Fibroblast of skin of abdomen (primary cell): ENCODE measurements at regions not wholly inside any gene's neighbourhood (a gene's known extent, or its start where the extent isn't known, plus 50 kb on each side); places are given as distances from the start of the nearest gene placed in this dataset.
A peak's percentile ranks its signal among the peaks of the same experiment; 100 is the strongest.
"Not testable (repeated sequence)": the region's sequence is repeated elsewhere in the genome, so short reads cannot be mapped to it uniquely, and the experiment has no call there.

Experiments
- DNase-seq: peaks from one replicate; pipeline ENCODE4 v3.0.0-alpha.2; 2013

GRCh38 chr6:28585335-28585734 is 59.7 kb downstream of the GPX5 start:
- peak; percentile 70 for DNase-seq

DNA sequence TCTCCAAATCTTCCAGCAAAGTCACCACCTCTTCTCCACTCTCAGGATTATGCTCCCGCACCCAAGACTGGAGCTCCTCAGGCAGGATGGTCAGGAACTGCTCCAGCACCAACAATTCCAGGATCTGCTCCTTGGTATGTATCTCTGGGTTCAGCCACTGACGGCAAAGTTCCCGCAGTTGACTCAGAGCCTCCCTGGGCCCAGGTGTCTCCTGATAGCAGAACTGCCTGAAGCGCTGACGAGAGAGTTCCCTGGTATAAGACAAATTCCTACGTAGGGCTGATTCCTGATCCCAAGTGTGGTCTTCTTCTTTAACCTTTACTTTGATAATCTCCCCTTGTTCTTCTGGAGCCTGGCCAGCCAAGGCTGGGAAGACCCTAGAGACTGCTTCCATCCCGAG is 60.6 kb downstream of the GPX5 start:
- no peak for DNase-seq

GRCh38 chr6:28586962-28587745 is 61.5 kb downstream of the GPX5 start:
- DNase-seq = peak; percentile 47

DNA sequence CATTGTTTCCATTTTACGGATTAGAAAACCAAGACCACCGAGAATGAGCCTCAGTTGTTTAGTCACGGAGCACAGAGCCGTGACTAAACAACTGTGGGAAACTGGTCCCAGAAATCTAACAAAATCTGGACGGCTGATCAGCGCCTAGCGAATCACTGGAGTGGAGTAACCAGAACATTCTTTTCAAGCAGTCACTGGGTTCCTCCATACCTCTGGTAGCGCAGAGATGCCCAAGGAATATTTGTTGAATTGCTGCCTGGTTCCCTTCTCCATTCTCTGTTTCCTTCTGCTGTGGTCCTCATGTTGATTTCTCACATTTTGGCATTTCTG is 62.0 kb downstream of the GPX5 start:
- DNase-seq = peak; percentile 19

GRCh38 chr6:28588666-28589065 is 63.0 kb downstream of the GPX5 start:
- no peak for DNase-seq

DNA sequence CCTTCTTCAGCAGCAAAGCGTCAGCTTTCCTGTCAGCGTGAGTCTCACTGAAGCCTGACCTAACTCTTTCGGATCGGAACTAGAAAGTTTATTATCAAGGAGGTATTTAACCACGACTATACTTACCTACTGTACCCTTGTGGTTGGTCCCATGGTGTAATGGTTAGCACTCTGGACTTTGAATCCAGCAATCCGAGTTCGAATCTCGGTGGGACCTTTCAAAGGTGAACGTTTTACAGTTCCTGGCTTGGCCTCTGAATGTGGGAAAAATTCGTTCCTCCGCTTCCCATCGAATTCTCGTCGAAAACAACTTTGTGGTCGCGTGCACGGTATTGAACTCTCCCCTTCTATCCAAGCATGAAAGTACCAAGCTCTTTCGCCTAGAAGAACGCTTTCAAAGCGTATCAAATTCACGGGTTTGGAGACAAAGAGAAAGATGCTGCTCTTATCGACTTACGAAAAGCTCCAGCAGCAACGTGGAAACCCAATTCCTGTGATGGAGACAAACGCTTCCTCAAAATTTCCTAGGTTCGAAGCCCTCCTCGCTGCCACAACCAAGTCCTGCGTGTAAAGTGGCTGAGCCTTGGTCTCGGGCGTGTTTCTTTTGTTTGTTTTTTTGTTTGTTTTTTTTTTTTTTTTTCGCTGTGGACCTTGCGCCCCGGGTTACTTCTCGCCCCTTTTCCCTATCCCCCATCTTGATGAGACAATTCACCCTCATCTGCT is 63.7 kb downstream of the GPX5 start:
- peak; percentile 95 for DNase-seq

- no peak for DNase-seq
Observed at GRCh38 chr6:28589957-28590349, 64.3 kb downstream of the GPX5 start.

DNA sequence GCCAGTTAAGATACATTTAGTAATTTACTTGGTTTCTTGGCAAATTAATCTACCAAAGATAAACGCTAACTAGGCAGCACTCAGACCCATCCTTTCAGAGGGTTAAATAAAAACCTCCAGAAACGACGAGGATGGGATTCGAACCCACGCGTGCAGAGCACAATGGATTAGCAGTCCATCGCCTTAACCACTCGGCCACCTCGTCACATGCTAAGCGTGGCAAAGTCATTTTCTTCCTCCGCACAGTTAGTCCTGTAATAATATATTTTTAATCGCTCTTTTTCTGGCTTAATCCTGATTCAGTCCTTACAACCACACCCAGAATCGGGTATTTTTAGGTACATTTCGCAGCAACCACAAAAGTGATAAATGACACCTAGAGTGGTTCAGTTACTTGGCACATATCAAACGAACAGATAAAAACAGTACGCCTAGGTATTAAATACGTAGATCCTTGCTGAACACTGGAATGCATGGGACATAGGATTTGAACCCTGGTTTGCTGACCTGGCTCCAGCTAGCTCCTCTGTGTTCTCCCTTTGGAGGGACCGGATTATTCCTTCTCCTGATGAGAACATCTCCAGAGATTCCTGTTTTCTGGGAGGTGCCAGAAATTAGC is 71.6 kb downstream of the GPX5 start:
- peak; percentile 36 for DNase-seq

DNA sequence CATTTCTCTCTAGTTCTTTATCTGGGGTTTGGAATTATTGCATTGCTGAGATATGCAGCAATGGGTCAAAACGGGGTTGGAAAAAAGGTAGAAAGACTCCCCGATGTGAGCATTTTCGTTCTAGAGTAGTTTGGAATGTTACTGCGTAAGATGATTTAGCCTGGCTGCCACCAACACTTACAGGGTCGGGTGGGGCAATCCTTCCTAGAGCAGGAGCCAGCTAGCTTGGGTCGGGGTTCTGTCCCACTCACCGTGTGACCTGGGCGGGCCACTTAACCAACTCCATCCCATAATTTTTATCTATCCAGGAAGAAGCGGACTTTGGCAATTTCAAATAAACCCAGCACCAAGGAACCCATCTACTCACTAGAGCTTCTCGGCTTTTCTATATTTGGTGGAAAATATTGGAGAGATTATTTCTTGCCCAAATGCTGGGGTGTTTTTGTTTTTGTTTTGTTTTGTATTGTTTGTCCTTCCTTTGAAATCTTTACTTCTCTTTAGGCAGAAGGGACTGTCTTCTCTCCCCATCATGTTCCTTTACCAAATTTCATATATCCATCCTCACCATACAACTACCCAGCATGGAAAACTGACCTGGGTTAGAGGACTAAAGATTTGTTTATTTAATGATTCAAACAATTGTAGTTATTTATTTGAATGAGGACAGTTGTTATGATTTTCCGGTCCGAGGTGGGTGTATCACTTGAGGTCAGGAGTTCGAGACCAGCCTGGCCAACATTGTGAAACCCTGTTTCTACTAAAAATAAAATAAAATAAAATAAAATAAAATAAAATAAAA is 72.4 kb downstream of the GPX5 start:
- DNase-seq = no peak

DNA sequence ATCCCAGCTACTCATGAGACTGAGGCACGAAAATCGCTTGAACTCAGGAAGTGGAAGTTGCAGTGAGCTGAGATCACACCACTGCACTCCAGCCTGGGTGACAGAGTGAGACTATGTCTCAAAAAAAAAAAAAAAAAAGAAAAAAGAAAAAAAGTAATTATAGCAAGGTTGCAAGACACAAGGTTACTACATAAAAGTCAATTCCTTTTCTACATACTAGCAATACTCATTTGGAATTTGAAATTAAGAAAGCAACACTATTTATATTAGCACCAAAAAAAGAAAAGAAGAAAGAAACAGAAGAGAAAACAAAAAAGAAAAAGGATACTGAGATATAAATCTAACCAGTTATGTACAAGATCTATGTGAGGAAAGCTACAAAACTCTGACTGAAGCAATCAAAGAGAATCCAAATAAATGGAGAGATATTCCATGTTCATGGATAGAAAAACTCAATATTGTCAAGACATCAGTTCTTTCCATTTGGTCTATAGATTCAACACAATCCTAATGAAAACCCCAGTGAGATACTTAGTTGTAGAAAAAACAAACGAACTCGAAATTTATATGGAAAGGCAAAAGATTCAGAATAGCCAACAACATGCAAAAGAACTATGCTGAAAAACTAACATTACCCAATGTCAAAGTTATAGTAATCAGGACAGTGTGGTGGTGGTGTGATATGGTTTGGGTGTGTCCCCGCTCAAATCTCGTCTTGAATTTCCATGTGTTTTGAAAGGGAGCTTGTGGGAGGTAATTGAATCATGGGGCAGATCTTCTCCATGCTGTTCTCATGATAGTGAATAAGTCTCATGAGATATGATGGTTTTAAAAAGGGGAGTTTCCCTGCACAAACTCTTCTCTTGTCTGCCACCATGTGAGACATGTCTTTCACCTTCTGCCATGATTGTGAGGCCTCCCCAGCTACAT is 73.3 kb downstream of the GPX5 start:
- DNase-seq = no peak

GRCh38 chr6:28600245-28600644 is 74.6 kb downstream of the GPX5 start:
- DNase-seq = no peak

- DNase-seq = no peak
Observed at GRCh38 chr6:28603891-28604290, 78.2 kb downstream of the GPX5 start.

- peak; percentile 81 for DNase-seq
Observed at GRCh38 chr6:28606424-28607391, 81.0 kb downstream of the GPX5 start.

DNA sequence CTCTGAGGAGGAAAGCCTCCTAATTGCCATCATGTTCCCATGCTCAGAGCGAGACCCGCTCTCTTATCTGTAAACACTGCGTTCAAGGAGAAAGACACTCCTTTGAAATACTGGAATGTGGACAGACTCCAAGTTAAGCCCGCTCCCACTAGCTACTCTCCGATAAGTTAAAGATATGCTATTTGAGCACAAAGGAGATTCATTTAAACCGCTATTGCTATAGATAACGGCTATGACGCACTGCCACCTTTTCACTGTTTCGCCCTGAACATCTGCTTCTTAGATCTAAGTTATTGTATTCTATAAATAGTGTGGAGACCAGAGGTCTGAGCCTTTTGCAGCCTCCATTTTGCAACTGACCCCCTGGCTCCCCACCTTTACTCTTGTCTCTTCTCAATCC is 82.3 kb downstream of the GPX5 start:
- no peak for DNase-seq

GRCh38 chr6:28609672-28610071 is 84.0 kb downstream of the GPX5 start:
- no peak for DNase-seq

- DNase-seq = no peak
Observed at GRCh38 chr6:28615616-28615954, 89.9 kb downstream of the GPX5 start.

DNA sequence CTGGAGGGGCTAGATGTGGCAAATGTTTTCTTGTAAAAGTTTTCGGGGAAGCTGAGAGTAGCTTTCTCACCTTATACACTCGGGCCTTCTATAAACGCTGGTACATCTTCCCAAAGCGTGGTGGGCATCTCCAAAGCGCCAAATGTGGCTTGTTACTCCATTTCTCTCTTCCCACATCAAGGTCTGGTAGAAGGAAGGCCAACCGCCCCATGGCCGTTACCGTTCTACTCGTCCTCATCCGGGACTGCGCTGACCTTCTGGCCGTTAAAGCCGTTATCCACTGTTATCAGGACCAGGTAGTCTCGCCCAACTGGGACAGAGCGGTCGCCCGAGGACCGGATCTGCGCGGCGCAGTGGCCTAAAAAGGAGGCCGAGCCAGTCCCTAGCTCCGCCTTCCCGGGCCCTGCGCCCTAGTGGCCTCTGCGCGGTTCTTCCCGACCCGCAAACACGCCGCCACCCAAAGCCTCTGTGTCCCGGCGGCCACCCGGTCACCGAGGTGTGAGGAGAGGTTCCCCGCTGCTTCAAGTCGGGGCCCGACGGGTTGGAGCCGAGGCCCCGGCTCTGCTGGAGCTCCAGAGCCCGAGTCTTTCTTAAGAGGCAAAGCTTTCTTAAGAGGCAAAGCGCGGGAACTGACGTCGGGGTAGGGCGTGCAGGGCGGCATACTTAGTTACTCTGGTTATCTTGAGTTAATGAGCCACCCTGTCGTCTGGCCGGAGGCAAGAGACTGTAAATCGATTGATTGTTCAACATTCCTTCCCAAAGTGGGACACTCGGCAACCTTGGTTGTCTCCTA is 90.5 kb downstream of the GPX5 start:
- DNase-seq = no peak

- no peak for DNase-seq
Observed at GRCh38 chr6:28618898-28619555, 93.3 kb downstream of the GPX5 start.

- DNase-seq = not testable (repeated sequence)
Observed at GRCh38 chr6:28621268-28621667, 95.6 kb downstream of the GPX5 start.
